HEK293 (cell line): ENCODE measurements at regions not wholly inside any gene's neighbourhood (a gene's known extent, or its start where the extent isn't known, plus 50 kb on each side); places are given as distances from the start of the nearest gene placed in this dataset.

Source experiments
- CTCF ChIA-PET: fragments of 350-600 bp; formaldehyde crosslinking; extraction: SDS; loops from one replicate; lab custom pipeline; 2021; ENCODE audit warnings: antibody characterized with exemption; lab: Yijun Ruan, JAX
- POLR2A ChIA-PET: fragments of 300-600 bp; formaldehyde crosslinking; extraction: SDS; loops from one replicate; lab custom pipeline; 2020; ENCODE audit warnings: antibody characterized with exemption, inconsistent platforms; lab: Yijun Ruan, JAX
- H3K27ac ChIP-seq: fragments of 200-500 bp; sonication (Bioruptor generic); 2 replicates; pipeline ENCODE4 v1.5.1; 2014; ENCODE audit warnings: low read depth, low read length, control low read depth, inconsistent platforms; ENCODE audit errors: extremely low read depth
- H3K36me3 ChIP-seq, 2 experiments: fragments of 200-500 bp in 1 of 2; sonication (Bioruptor generic) in 1 of 2; 1 replicate in 1 of 2; 2 replicates in 1 of 2; pipeline ENCODE4 v1.5.1; 2014 to 2017; ENCODE audit warnings: inconsistent platforms in 2 of 2, low read length in 2 of 2; ENCODE audit not compliant: control insufficient read depth in 2 of 2, insufficient read depth in 1 of 2
- H3K4me1 ChIP-seq: fragments of 200-500 bp; sonication (Bioruptor generic); 2 replicates; pipeline ENCODE4 v1.5.1; 2014; ENCODE audit warnings: mild to moderate bottlenecking, low read length, inconsistent platforms; ENCODE audit not compliant: control insufficient read depth, insufficient read depth
- H3K4me3 ChIP-seq: 2 replicates; pipeline ENCODE4 v1.5.1; 2011; ENCODE audit warnings: low read depth, mild to moderate bottlenecking, control low read depth, low read length, moderate library complexity
- H3K9me3 ChIP-seq: fragments of 200-500 bp; sonication (Bioruptor generic); 2 replicates; pipeline ENCODE4 v1.5.1; 2014; ENCODE audit warnings: low read depth, low read length, inconsistent platforms; ENCODE audit not compliant: control insufficient read depth, insufficient read depth
- HOXA7 ChIP-seq: sonication (generic); formaldehyde crosslinking; IDR thresholded peaks from 2 replicates; pipeline ENCODE4 v1.8.1; 2022; ENCODE audit warnings: missing genetic modification reagents, borderline replicate concordance
- KLF10 ChIP-seq: fragments of 450-650 bp; IDR thresholded peaks from 2 replicates; pipeline ENCODE4 v1.5.1; 2018; ENCODE audit warnings: missing biosample characterization, mild to moderate bottlenecking, missing genetic modification characterization
- KLF7 ChIP-seq: fragments of 450-650 bp; formaldehyde crosslinking; IDR thresholded peaks from 2 replicates; pipeline ENCODE4 v1.5.1; 2016; ENCODE audit warnings: missing biosample characterization, missing genetic modification characterization, borderline replicate concordance
- KLF8 ChIP-seq: fragments of 450-650 bp; formaldehyde crosslinking; IDR thresholded peaks from 2 replicates; pipeline ENCODE4 v1.5.1; 2016; ENCODE audit warnings: missing biosample characterization, missing genetic modification characterization
- OVOL3 ChIP-seq: fragments of 450-650 bp; formaldehyde crosslinking; IDR thresholded peaks from 2 replicates; pipeline ENCODE4 v1.5.1; 2016; ENCODE audit warnings: missing biosample characterization, missing genetic modification characterization
- PRDM2 ChIP-seq: fragments of 450-650 bp; formaldehyde crosslinking; IDR thresholded peaks from 2 replicates; pipeline ENCODE4 v1.5.1; 2016; ENCODE audit warnings: missing biosample characterization, missing genetic modification characterization, borderline replicate concordance
- ZIC2 ChIP-seq: fragments of 450-650 bp; formaldehyde crosslinking; IDR thresholded peaks from 2 replicates; pipeline ENCODE4 v1.5.1; 2016; ENCODE audit warnings: missing biosample characterization, missing genetic modification characterization
- ZNF19 ChIP-seq: fragments of 450-650 bp; formaldehyde crosslinking; IDR thresholded peaks from 2 replicates; pipeline ENCODE4; 2016; ENCODE audit warnings: missing biosample characterization, missing genetic modification characterization, low read depth
- ZNF23 ChIP-seq: fragments of 450-650 bp; formaldehyde crosslinking; IDR thresholded peaks from 2 replicates; pipeline ENCODE4 v1.5.1; 2016; ENCODE audit warnings: missing biosample characterization, missing genetic modification characterization, borderline replicate concordance
- ZNF341 ChIP-seq: fragments of 450-650 bp; formaldehyde crosslinking; IDR thresholded peaks from 2 replicates; pipeline ENCODE4; 2016; ENCODE audit warnings: low read depth, missing biosample characterization, missing genetic modification characterization
- ZNF416 ChIP-seq: fragments of 450-650 bp; formaldehyde crosslinking; IDR thresholded peaks from 2 replicates; pipeline ENCODE4 v1.5.1; 2016; ENCODE audit warnings: missing biosample characterization, missing genetic modification characterization
- ZNF514 ChIP-seq: fragments of 450-650 bp; formaldehyde crosslinking; IDR thresholded peaks from 2 replicates; pipeline ENCODE4 v1.5.1; 2016; ENCODE audit warnings: missing biosample characterization, missing genetic modification characterization
- ZNF521 ChIP-seq: fragments of 450-650 bp; formaldehyde crosslinking; IDR thresholded peaks from 2 replicates; pipeline ENCODE4 v1.5.1; 2017; ENCODE audit warnings: missing biosample characterization, mild to moderate bottlenecking, missing genetic modification characterization
- ZNF610 ChIP-seq: fragments of 450-650 bp; formaldehyde crosslinking; IDR thresholded peaks from 2 replicates; pipeline ENCODE4 v1.5.1; 2016; ENCODE audit warnings: missing biosample characterization, missing genetic modification characterization, borderline replicate concordance
- ZNF624 ChIP-seq: fragments of 450-650 bp; formaldehyde crosslinking; IDR thresholded peaks from 2 replicates; pipeline ENCODE4 v1.5.1; 2017; ENCODE audit warnings: missing biosample characterization, missing genetic modification characterization
- ZNF768 ChIP-seq: fragments of 450-650 bp; formaldehyde crosslinking; IDR thresholded peaks from 2 replicates; pipeline ENCODE4 v1.5.1; 2018; ENCODE audit warnings: missing biosample characterization, mild to moderate bottlenecking, missing genetic modification characterization
- ZNF792 ChIP-seq: fragments of 450-650 bp; formaldehyde crosslinking; IDR thresholded peaks from 2 replicates; pipeline ENCODE4 v1.5.1; 2016; ENCODE audit warnings: missing biosample characterization, missing genetic modification characterization
- ZNF830 ChIP-seq: fragments of 450-650 bp; IDR thresholded peaks from 2 replicates; pipeline ENCODE4 v1.5.0; 2018; ENCODE audit warnings: missing biosample characterization, missing genetic modification characterization, low read depth, mild to moderate bottlenecking, moderate library complexity
- ZSCAN23 ChIP-seq: fragments of 450-650 bp; formaldehyde crosslinking; IDR thresholded peaks from 2 replicates; pipeline ENCODE4 v1.5.1; 2016; ENCODE audit warnings: missing biosample characterization, missing genetic modification characterization
- ZSCAN5A ChIP-seq: fragments of 450-650 bp; formaldehyde crosslinking; IDR thresholded peaks from 2 replicates; pipeline ENCODE4 v1.5.1; 2016; ENCODE audit warnings: missing biosample characterization, missing genetic modification characterization
- TF ChIP-seq, protein P1 (sequence below): fragments of 450-650 bp; formaldehyde crosslinking; IDR thresholded peaks from 2 replicates; pipeline ENCODE4 v1.5.1; 2016; ENCODE audit warnings: missing biosample characterization, missing genetic modification characterization, borderline replicate concordance
- TF ChIP-seq, protein P2 (sequence below): fragments of 450-650 bp; formaldehyde crosslinking; IDR thresholded peaks from 2 replicates; pipeline ENCODE4 v1.5.1; 2017; ENCODE audit warnings: missing biosample characterization, missing genetic modification characterization

DNA sequence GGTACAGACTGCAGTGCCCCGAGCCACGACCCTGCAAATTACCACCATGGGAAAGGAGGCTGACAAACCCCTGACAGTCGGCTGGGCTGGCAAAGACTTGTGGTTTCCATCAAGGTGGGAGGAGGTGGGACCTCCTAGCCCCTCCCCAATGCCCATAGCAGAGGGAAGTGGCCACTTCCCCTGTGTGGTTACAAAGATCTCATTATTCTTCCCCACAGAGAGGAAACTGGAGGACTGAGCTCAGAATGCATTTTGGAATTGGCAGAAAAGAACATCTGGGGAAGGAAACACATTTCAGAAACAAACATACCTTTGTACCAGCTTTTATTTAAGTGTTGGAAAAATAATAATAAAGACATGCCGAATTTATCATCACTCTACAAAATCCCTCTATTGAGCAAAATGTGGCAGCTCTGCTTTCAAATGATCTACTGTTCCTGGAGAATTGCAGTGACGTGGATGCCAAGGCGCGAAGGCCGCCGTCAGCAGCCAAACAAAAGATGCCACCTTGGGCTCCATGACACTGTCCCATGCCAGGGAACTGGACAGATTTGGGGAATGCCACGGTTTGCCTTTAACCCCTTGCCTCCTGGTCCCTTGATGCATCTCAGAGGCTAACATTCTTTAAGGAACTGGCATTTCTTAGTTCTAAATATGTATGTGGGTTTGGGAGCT, 169.6 kb downstream of the CRYBB2 start (continued):
- TF ChIP-seq ZIC2 = no peak
- no peak for TF ChIP-seq KLF7 (tag by site-specific recombination)
- TF ChIP-seq ZNF624 (tag by site-specific recombination) = no peak

- TF ChIP-seq ZNF23 (tag by site-specific recombination) (no peak), ZNF768 (no peak), ZNF610 (no peak), ZNF792 (no peak), ZIC2 (no peak), ZNF514 (tag by site-specific recombination) (no peak), ZNF416 (tag by site-specific recombination) (no peak), ZNF830 (tag by site-specific recombination) (no peak), ZNF341 (no peak), KLF8 (tag by site-specific recombination) (no peak), ZNF19 (tag by site-specific recombination) (no peak), OVOL3 (tag by site-specific recombination) (no peak), KLF10 (tag by site-specific recombination) (no peak), ZSCAN5A (tag by site-specific recombination) (no peak), PRDM2 (tag by site-specific recombination) (no peak), HOXA7 (CRISPR knock-in tag) (no peak), ZNF521 (tag by site-specific recombination) (no peak), ZSCAN23 (no peak)
- TF ChIP-seq, protein P1, sequence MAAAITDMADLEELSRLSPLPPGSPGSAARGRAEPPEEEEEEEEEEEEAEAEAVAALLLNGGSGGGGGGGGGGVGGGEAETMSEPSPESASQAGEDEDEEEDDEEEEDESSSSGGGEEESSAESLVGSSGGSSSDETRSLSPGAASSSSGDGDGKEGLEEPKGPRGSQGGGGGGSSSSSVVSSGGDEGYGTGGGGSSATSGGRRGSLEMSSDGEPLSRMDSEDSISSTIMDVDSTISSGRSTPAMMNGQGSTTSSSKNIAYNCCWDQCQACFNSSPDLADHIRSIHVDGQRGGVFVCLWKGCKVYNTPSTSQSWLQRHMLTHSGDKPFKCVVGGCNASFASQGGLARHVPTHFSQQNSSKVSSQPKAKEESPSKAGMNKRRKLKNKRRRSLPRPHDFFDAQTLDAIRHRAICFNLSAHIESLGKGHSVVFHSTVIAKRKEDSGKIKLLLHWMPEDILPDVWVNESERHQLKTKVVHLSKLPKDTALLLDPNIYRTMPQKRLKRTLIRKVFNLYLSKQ (tag by site-specific recombination) = no peak
- TF ChIP-seq, protein P2, sequence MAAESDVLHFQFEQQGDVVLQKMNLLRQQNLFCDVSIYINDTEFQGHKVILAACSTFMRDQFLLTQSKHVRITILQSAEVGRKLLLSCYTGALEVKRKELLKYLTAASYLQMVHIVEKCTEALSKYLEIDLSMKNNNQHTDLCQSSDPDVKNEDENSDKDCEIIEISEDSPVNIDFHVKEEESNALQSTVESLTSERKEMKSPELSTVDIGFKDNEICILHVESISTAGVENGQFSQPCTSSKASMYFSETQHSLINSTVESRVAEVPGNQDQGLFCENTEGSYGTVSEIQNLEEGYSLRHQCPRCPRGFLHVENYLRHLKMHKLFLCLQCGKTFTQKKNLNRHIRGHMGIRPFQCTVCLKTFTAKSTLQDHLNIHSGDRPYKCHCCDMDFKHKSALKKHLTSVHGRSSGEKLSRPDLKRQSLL = no peak
- ChIA-PET POLR2A (no interaction called here), CTCF (interaction anchor here (0.8 kb wide), 1 partner anchor 42 kb away, joined by 5 read pairs; no protein-coding TSS in a partner anchor)
- H3K36me3 ChIP-seq = no peaks in the 10 kb centered on the region
- H3K4me1 ChIP-seq = no peaks in the 10 kb centered on the region
- no peaks in the 10 kb centered on the region for H3K9me3 ChIP-seq
- no peak overlapping the region for H3K27ac ChIP-seq
- no peak overlapping the region for H3K4me3 ChIP-seq
These were observed 170.1 kb downstream of the CRYBB2 start for GRCh38 chr22:25389541-25389919.
